ENCODE measurements at regions not wholly inside any gene's neighbourhood (a gene's known extent, or its start where the extent isn't known, plus 50 kb on each side); places are given as distances from the start of the nearest gene placed in this dataset.

- no peaks in the 10 kb centered on the region for H3K4me1 Mint-ChIP-seq (ENCODE audit: low read depth)
- no peak overlapping the region for H3K4me3 Mint-ChIP-seq (ENCODE audit: low read depth)
- no peak for DNase-seq (ENCODE audit: low spot score)
These were observed 290.7 kb upstream of the MAP3K7 start for GRCh38 chr6:90877616-90878015.

DNA sequence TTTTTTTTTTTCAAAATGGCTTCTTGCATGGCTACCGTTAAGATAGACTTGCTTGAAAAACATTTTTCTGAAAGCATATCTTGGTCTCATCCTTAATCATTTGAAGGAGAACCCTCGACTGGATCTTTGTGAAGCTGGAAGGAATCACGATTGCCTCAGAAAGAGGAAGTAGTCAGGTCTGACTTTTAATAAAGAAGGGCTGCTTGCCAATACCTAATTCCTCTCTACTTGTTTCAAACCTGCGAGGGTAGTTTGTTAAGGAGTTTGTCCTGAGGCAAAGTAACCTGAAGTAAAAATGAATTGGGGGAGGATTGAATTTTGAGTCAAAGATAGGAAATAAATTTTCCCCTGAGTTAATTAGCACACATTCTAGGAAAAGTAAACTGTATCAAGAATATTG is 288.1 kb upstream of the MAP3K7 start:
- no peak overlapping the region for H3K4me3 Mint-ChIP-seq (ENCODE audit: low read depth)
- intact Hi-C loops (cut with micrococcal nuclease) = no loop called here
- H3K27ac Mint-ChIP-seq = no peak overlapping the region
- no peak for DNase-seq (ENCODE audit: low spot score)
- no peaks in the 10 kb centered on the region for H3K4me1 Mint-ChIP-seq (ENCODE audit: low read depth)
- no peaks in the 10 kb centered on the region for H3K9me3 Mint-ChIP-seq
- H3K36me3 Mint-ChIP-seq (ENCODE audit: low read depth) = no peaks in the 10 kb centered on the region
- peaks cover 6% of the 10 kb centered on the region for H3K27me3 Mint-ChIP-seq (ENCODE audit: low read depth)

More at GRCh38 chr6:90877616-90878015, 290.7 kb upstream of the MAP3K7 start:
- intact Hi-C loops (cut with micrococcal nuclease) = no loop called here
- H3K27me3 Mint-ChIP-seq (ENCODE audit: low read depth) = peaks cover 3% of the 10 kb centered on the region
- peaks cover 4% of the 10 kb centered on the region for H3K9me3 Mint-ChIP-seq
- no peaks in the 10 kb centered on the region for H3K36me3 Mint-ChIP-seq (ENCODE audit: low read depth)
- no peak overlapping the region for H3K27ac Mint-ChIP-seq

DNA sequence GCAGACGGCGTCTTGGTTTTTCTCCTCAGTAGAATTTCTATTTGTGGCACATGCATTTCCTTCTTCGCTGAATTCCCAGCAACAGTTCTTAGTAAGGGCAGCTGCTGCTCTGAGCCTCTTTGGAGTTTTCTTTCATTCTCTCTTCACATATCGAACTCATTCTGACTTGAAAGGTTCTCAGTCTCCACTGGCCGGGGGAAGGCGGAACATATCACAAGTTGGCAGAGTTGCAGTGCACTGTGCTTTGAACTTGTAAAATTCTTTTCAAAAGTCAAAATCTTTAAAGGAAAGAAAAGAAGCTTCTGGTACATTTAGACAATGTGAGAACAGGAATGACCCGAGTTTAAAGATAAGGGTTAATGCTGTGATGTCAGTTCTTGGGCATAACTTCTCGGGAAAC is 286.1 kb upstream of the MAP3K7 start:
- Mint-ChIP-seq H3K36me3 (ENCODE audit: low read depth) (no peaks in the 10 kb centered on the region), H3K27ac (no peak overlapping the region), H3K27me3 (ENCODE audit: low read depth) (peaks cover 6% of the 10 kb centered on the region), H3K4me3 (ENCODE audit: low read depth) (no peak overlapping the region), H3K9me3 (no peaks in the 10 kb centered on the region), H3K4me1 (ENCODE audit: low read depth) (no peaks in the 10 kb centered on the region)
- intact Hi-C loops (cut with micrococcal nuclease) = no loop called here
- no peak for DNase-seq (ENCODE audit: low spot score)

- Mint-ChIP-seq H3K27me3 (ENCODE audit: low read depth) (peaks cover 6% of the 10 kb centered on the region), H3K36me3 (ENCODE audit: low read depth) (no peaks in the 10 kb centered on the region), H3K27ac (no peak overlapping the region), H3K9me3 (no peaks in the 10 kb centered on the region), H3K4me3 (ENCODE audit: low read depth) (no peak overlapping the region), H3K4me1 (ENCODE audit: low read depth) (no peaks in the 10 kb centered on the region)
- DNase-seq (ENCODE audit: low spot score) = no peak
- intact Hi-C loops (cut with micrococcal nuclease) = no loop called here
These were observed 283.7 kb upstream of the MAP3K7 start for GRCh38 chr6:90870561-90870960.

- intact Hi-C loops (cut with micrococcal nuclease) = no loop called here
- Mint-ChIP-seq H3K4me3 (ENCODE audit: low read depth) (no peak overlapping the region), H3K27me3 (ENCODE audit: low read depth) (peaks cover 6% of the 10 kb centered on the region), H3K27ac (no peak overlapping the region), H3K4me1 (ENCODE audit: low read depth) (no peaks in the 10 kb centered on the region), H3K9me3 (no peaks in the 10 kb centered on the region), H3K36me3 (ENCODE audit: low read depth) (no peaks in the 10 kb centered on the region)
- no peak for DNase-seq (ENCODE audit: low spot score)
These were observed 281.8 kb upstream of the MAP3K7 start for GRCh38 chr6:90868656-90869055.

GRCh38 chr6:90868256-90868655 is 281.4 kb upstream of the MAP3K7 start:
- intact Hi-C loops (cut with micrococcal nuclease) = no loop called here
- Mint-ChIP-seq H3K36me3 (ENCODE audit: low read depth) (no peaks in the 10 kb centered on the region), H3K4me3 (ENCODE audit: low read depth) (no peak overlapping the region), H3K27me3 (ENCODE audit: low read depth) (peaks cover 6% of the 10 kb centered on the region), H3K4me1 (ENCODE audit: low read depth) (no peaks in the 10 kb centered on the region), H3K27ac (no peak overlapping the region), H3K9me3 (no peaks in the 10 kb centered on the region)
- no peak for DNase-seq (ENCODE audit: low spot score)

DNA sequence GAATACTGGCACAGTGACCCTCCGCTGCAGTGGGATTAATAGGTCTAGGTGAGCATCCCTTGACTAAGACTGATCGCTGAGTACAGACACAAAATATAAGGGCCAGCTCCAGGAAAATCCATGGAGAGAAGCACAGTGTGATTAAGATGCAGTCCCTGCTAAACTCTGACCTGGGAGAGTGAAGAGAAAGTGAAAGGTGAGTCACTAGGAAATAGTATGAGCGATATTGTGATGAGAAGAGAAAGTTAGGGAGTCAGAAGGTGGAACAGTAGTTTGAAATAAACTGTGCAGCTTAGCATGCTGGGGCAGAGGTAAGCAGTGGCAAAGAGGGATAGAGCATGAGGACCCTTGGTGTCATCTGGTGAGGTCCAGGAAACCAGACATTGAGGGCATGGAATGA is 278.6 kb upstream of the MAP3K7 start:
- peaks cover 2% of the 10 kb centered on the region for H3K27me3 Mint-ChIP-seq (ENCODE audit: low read depth)
- no peaks in the 10 kb centered on the region for H3K36me3 Mint-ChIP-seq (ENCODE audit: low read depth)
- no peak overlapping the region for H3K27ac Mint-ChIP-seq
- intact Hi-C loops (cut with micrococcal nuclease) = no loop called here
- H3K4me3 Mint-ChIP-seq (ENCODE audit: low read depth) = no peak overlapping the region
- no peaks in the 10 kb centered on the region for H3K9me3 Mint-ChIP-seq
- peaks cover 4% of the 10 kb centered on the region for H3K4me1 Mint-ChIP-seq (ENCODE audit: low read depth)
- DNase-seq (ENCODE audit: low spot score) = no peak

DNA sequence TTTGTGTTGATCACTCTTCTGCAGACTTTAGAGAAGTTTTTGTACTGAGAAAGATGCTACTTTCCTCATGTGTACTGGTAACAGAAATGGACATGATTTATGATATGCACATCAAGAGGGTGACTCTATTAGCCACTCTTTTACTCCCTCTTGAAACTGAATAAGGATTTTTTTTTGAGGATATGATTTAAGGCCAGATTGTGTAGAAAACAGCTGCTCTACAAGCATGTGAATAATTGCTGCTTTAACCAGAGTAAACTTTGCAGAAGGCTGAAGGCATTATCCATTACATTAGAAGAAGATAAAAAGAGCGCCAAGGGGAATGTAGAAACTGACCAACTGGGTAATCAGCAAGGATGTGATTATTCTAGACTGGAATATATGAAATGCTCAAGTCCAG is 276.2 kb upstream of the MAP3K7 start:
- H3K9me3 Mint-ChIP-seq = no peaks in the 10 kb centered on the region
- H3K27ac Mint-ChIP-seq = no peak overlapping the region
- no peak for DNase-seq (ENCODE audit: low spot score)
- peaks cover 2% of the 10 kb centered on the region for H3K27me3 Mint-ChIP-seq (ENCODE audit: low read depth)
- no peaks in the 10 kb centered on the region for H3K36me3 Mint-ChIP-seq (ENCODE audit: low read depth)
- peaks cover 4% of the 10 kb centered on the region for H3K4me1 Mint-ChIP-seq (ENCODE audit: low read depth)
- intact Hi-C loops (cut with micrococcal nuclease) = no loop called here
- H3K4me3 Mint-ChIP-seq (ENCODE audit: low read depth) = no peak overlapping the region

- Mint-ChIP-seq H3K4me1 (ENCODE audit: low read depth) (peaks cover 4% of the 10 kb centered on the region), H3K27ac (no peak overlapping the region), H3K36me3 (ENCODE audit: low read depth) (no peaks in the 10 kb centered on the region), H3K27me3 (ENCODE audit: low read depth) (peaks cover 6% of the 10 kb centered on the region), H3K4me3 (ENCODE audit: low read depth) (no peak overlapping the region), H3K9me3 (no peaks in the 10 kb centered on the region)
- no peak for DNase-seq (ENCODE audit: low spot score)
- intact Hi-C loops (cut with micrococcal nuclease) = no loop called here
These were observed 274.1 kb upstream of the MAP3K7 start for GRCh38 chr6:90860822-90861601.

DNA sequence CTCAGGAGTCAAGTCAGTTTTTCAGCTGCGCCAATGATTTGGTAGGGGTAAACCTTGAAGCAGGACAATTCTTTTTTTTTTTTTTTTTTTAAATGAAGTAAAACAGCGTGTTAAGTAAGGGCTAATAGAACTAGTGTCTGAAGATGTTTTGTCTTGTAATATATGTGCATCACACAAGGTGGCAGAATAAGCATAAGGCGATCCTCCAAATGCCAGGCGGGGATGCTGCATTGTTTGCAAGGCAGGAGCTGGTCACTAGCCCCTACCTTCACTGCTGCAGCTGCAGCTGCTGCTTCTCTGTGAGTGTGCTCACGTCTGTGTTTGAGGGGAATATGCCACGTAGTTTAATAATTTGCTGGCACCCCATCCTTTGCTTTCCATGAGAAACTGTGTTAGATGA is 272.7 kb upstream of the MAP3K7 start:
- DNase-seq (ENCODE audit: low spot score) = no peak
- Mint-ChIP-seq H3K36me3 (ENCODE audit: low read depth) (no peaks in the 10 kb centered on the region), H3K9me3 (no peaks in the 10 kb centered on the region), H3K4me3 (ENCODE audit: low read depth) (no peak overlapping the region), H3K4me1 (ENCODE audit: low read depth) (peaks cover 4% of the 10 kb centered on the region), H3K27ac (no peak overlapping the region), H3K27me3 (ENCODE audit: low read depth) (peaks cover 6% of the 10 kb centered on the region)
- intact Hi-C loops (cut with micrococcal nuclease) = no loop called here

DNA sequence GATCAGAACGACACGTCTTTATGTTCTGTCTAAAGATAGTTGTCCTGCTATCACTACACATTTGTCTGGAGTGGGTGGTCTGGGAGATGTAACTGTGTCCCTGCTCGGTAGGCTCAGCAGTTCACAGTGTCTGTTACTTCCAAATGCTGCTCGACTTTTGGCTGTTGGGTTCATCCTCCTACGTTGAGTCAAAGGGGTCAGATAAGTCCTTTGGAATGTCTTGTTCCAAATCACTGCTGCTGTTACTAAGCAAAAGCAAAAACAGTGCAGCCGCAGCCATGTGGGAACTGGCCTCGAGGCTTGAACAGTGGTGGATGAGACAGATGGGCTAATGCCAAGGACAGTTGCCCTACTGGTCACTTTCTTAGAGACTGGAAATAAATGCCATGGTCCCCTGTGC is 272.2 kb upstream of the MAP3K7 start:
- H3K27ac Mint-ChIP-seq = no peak overlapping the region

DNA sequence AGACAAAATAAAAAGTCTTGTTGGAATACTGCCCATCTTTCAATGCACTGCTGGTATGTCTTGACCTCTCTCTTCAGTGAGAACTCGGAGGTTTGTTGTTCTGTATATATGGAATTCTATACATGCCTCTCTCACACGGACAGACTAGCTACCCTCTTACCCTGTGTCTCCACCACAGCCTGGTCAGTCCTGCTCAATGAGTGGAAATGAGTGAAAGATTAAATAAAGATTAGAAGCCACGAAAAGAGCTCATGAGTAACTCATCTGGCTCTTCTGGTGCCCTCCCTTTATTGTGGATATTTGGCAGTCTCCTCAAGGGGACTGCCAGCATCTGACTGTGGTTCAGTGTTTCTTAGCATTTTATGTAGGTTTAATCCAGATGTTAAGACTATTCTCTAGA is 262.8 kb upstream of the MAP3K7 start:
- intact Hi-C loops (cut with micrococcal nuclease) = no loop called here
- H3K4me3 Mint-ChIP-seq (ENCODE audit: low read depth) = no peak overlapping the region
- no peak overlapping the region for H3K27ac Mint-ChIP-seq

More for the DNA sequence above, 272.2 kb upstream of the MAP3K7 start:
- Mint-ChIP-seq H3K4me1 (ENCODE audit: low read depth) (peaks cover 4% of the 10 kb centered on the region), H3K9me3 (no peaks in the 10 kb centered on the region), H3K27me3 (ENCODE audit: low read depth) (peaks cover 7% of the 10 kb centered on the region), H3K4me3 (ENCODE audit: low read depth) (no peak overlapping the region), H3K36me3 (ENCODE audit: low read depth) (no peaks in the 10 kb centered on the region)
- no peak for DNase-seq (ENCODE audit: low spot score)
- intact Hi-C loops (cut with micrococcal nuclease) = no loop called here

DNA sequence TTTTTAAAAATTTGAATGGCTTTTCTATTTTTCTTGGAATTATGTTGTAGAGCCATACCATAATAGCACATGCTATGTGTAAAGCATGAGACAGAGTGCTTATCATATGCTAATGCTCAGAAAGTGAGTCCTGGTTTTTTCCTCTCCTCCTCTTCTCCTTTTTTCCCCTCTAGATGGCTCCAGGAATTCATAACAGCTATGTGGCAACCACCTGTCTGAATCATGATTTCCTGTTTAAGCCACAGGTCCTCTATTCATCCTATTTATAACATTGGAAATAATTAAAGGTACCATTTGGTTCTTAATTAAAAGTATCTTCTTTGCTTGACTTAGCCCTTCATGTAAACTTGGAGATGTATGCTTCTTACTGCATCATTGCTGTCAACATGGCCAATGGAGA is 260.0 kb upstream of the MAP3K7 start:
- no peak overlapping the region for H3K4me3 Mint-ChIP-seq (ENCODE audit: low read depth)

More for the DNA sequence above, 262.8 kb upstream of the MAP3K7 start:
- Mint-ChIP-seq H3K9me3 (no peaks in the 10 kb centered on the region), H3K36me3 (ENCODE audit: low read depth) (no peaks in the 10 kb centered on the region), H3K27me3 (ENCODE audit: low read depth) (peaks cover 5% of the 10 kb centered on the region), H3K4me1 (ENCODE audit: low read depth) (no peaks in the 10 kb centered on the region)
- DNase-seq (ENCODE audit: low spot score) = no peak

More for the DNA sequence above, 260.0 kb upstream of the MAP3K7 start:
- Mint-ChIP-seq H3K27me3 (ENCODE audit: low read depth) (peaks cover 4% of the 10 kb centered on the region), H3K9me3 (no peaks in the 10 kb centered on the region), H3K27ac (no peak overlapping the region), H3K4me1 (ENCODE audit: low read depth) (no peaks in the 10 kb centered on the region), H3K36me3 (ENCODE audit: low read depth) (no peaks in the 10 kb centered on the region)
- DNase-seq (ENCODE audit: low spot score) = no peak
- intact Hi-C loops (cut with micrococcal nuclease) = no loop called here

Data from activated T-helper 2 cell treated with anti-CD3 and anti-CD28 coated beads, Interferon-gamma antibody, Interleukin-2, Interleukin-4, amounts not matched to agents 10 μg/mL and 5 μg/mL and 100 μg/mL, durations not matched to agents 14 hours and 24 hours and 36 hours (primary cell).